ENCODE measurements at regions not wholly inside any gene's neighbourhood (a gene's known extent, or its start where the extent isn't known, plus 50 kb on each side); places are given as distances from the start of the nearest gene placed in this dataset.

DNA sequence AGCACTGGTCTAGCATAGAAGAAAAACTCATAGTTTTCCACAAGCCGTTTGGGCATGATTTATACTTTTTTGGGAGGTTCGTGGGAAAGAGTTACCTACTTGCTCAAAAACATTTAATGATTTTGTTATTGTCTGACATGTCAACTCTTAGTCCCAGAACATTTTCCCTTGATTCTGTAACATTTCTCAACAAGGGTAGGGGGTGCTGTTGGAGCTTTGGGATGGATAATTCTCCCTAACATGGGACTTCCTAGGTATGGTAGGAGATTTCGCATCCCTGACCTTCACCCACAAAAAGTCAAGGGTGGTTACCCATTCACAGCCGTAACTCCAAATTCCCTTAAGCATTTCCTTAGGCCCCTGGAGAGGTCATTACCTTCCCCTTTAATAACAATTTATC is 378.0 kb downstream of the YTHDC2 start:
- Histone ChIP-seq H3K36me3 (ENCODE audit: control insufficient read depth in 1 of 2, insufficient read depth in 2 of 2, low read length in 2 of 2) (no peaks in the 10 kb centered on the region), H3K27ac (ENCODE audit: low read depth, low read length) (no peak overlapping the region), H3K9ac (ENCODE audit: low read length) (no peak overlapping the region), H4K12ac (ENCODE audit: low read depth, low read length) (no peak overlapping the region), H3K27me3 (ENCODE audit: insufficient read depth, low read length) (no peaks in the 10 kb centered on the region), H2BK12ac (ENCODE audit: low read length) (no peak overlapping the region), H3K9me3 (ENCODE audit: insufficient read depth, low read depth, low read length) (no peaks in the 10 kb centered on the region), H4K8ac (ENCODE audit: low read depth, low read length) (no peak overlapping the region), H2BK120ac (ENCODE audit: insufficient read depth, low read length, poor library complexity) (no peak overlapping the region), H4K91ac (ENCODE audit: low read depth, low read length) (no peak overlapping the region), H2AFZ (ENCODE audit: insufficient read depth, low read length, poor library complexity) (no peak overlapping the region), H3K14ac (ENCODE audit: low read length) (no peak overlapping the region), H2BK5ac (ENCODE audit: low read depth, low read length, poor library complexity) (no peak overlapping the region), H3K4me2 (ENCODE audit: low read length) (no peak overlapping the region), H3K4me1 (ENCODE audit: control insufficient read depth in 1 of 2, insufficient read depth in 2 of 2, low read length in 2 of 2) (no peaks in the 10 kb centered on the region), H3K79me2 (ENCODE audit: control insufficient read depth, insufficient read depth, low read length, poor library complexity) (no peaks in the 10 kb centered on the region), H3K23ac (ENCODE audit: low read length) (no peak overlapping the region), H3K4ac (ENCODE audit: low read depth, low read length) (no peak overlapping the region), H3K79me1 (ENCODE audit: low read length) (no peaks in the 10 kb centered on the region), H3K4me3 (ENCODE audit: low read depth, low read length) (no peak overlapping the region), H2AK5ac (ENCODE audit: low read length) (no peak overlapping the region), H3K18ac (ENCODE audit: low read length) (no peak overlapping the region)
- DNase-seq = no peak
- no CpG with 5 or more reads among the region's 4 CpGs for WGBS (ENCODE audit: extremely low coverage, insufficient coverage, insufficient read length)

DNA sequence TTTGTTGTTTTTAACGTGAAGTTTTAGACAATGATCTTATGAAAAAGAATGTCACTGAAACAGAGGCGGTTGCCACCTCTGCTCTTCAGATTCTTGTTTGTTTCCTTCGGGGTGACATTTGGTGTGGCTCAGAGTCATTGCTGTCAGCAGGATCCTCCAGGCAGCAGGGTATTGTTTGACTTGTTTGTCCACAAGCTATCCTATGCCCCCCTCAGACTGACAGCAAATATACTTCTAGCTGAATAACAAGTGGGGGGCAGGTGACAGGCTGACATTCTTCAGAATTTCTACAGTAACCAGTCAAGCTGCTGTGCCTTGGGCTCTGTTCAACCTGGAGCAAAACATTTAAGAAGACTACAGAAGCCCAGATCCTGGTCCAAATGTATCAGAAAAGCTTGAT is 383.3 kb downstream of the YTHDC2 start:
- Histone ChIP-seq H3K23ac (ENCODE audit: low read length) (no peak overlapping the region), H3K4ac (ENCODE audit: low read depth, low read length) (no peak overlapping the region), H3K9me3 (ENCODE audit: insufficient read depth, low read depth, low read length) (no peaks in the 10 kb centered on the region)

DNA sequence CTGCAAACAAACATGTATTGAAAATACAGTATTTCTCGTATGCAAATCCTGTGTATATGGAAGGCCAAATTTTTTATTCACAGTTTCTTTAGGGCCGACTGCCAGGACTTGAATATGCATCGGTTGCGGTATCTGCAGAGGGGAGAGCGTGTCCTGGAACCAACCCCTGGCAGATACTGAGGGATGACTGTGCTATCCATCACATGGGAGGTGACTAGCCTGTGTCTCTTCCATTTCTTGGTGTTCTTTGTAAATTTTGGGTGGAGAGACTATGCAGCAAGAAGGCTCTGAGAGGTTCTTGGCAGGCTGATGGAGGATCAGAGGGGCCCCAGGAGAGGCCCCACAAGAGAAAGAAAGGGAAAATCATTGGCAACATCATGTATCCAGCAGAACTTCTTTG is 384.3 kb downstream of the YTHDC2 start:
- Histone ChIP-seq H3K27me3 (ENCODE audit: insufficient read depth, low read length) (no peaks in the 10 kb centered on the region), H3K4me1 (ENCODE audit: control insufficient read depth in 1 of 2, insufficient read depth in 2 of 2, low read length in 2 of 2) (peaks cover 0 to 4% of the 10 kb centered on the region in 2 experiments), H3K18ac (ENCODE audit: low read length) (no peak overlapping the region), H3K79me1 (ENCODE audit: low read length) (no peaks in the 10 kb centered on the region), H2BK120ac (ENCODE audit: insufficient read depth, low read length, poor library complexity) (no peak overlapping the region), H2BK5ac (ENCODE audit: low read depth, low read length, poor library complexity) (no peak overlapping the region), H3K4me2 (ENCODE audit: low read length) (no peak overlapping the region), H4K12ac (ENCODE audit: low read depth, low read length) (no peak overlapping the region), H3K36me3 (ENCODE audit: control insufficient read depth in 1 of 2, insufficient read depth in 2 of 2, low read length in 2 of 2) (no peaks in the 10 kb centered on the region), H2AK5ac (ENCODE audit: low read length) (no peak overlapping the region), H3K4ac (ENCODE audit: low read depth, low read length) (no peak overlapping the region), H3K9me3 (ENCODE audit: insufficient read depth, low read depth, low read length) (no peaks in the 10 kb centered on the region), H2AFZ (ENCODE audit: insufficient read depth, low read length, poor library complexity) (no peak overlapping the region), H2BK12ac (ENCODE audit: low read length) (no peak overlapping the region), H3K23ac (ENCODE audit: low read length) (no peak overlapping the region), H3K9ac (ENCODE audit: low read length) (no peak overlapping the region), H4K8ac (ENCODE audit: low read depth, low read length) (no peak overlapping the region), H3K79me2 (ENCODE audit: control insufficient read depth, insufficient read depth, low read length, poor library complexity) (no peaks in the 10 kb centered on the region), H3K14ac (ENCODE audit: low read length) (no peak overlapping the region), H4K91ac (ENCODE audit: low read depth, low read length) (no peak overlapping the region), H3K4me3 (ENCODE audit: low read depth, low read length) (no peak overlapping the region), H3K27ac (ENCODE audit: low read depth, low read length) (no peak overlapping the region)
- WGBS (ENCODE audit: extremely low coverage, insufficient coverage, insufficient read length) = no CpG with 5 or more reads among the region's 5 CpGs
- no peak for DNase-seq

More for the DNA sequence above, 383.3 kb downstream of the YTHDC2 start:
- no peak overlapping the region for H4K8ac ChIP-seq (ENCODE audit: low read depth, low read length)
- peaks cover 0 to 4% of the 10 kb centered on the region in 2 experiments for H3K4me1 ChIP-seq (ENCODE audit: control insufficient read depth in 1 of 2, insufficient read depth in 2 of 2, low read length in 2 of 2)
- H2AK5ac ChIP-seq (ENCODE audit: low read length) = no peak overlapping the region
- no peak overlapping the region for H3K27ac ChIP-seq (ENCODE audit: low read depth, low read length)
- H3K36me3 ChIP-seq (ENCODE audit: control insufficient read depth in 1 of 2, insufficient read depth in 2 of 2, low read length in 2 of 2) = no peaks in the 10 kb centered on the region
- H3K9ac ChIP-seq (ENCODE audit: low read length) = no peak overlapping the region
- H4K91ac ChIP-seq (ENCODE audit: low read depth, low read length) = no peak overlapping the region
- no peak overlapping the region for H2BK5ac ChIP-seq (ENCODE audit: low read depth, low read length, poor library complexity)
- no peak overlapping the region for H4K12ac ChIP-seq (ENCODE audit: low read depth, low read length)
- H3K79me2 ChIP-seq (ENCODE audit: control insufficient read depth, insufficient read depth, low read length, poor library complexity) = no peaks in the 10 kb centered on the region
- no peak overlapping the region for H2BK120ac ChIP-seq (ENCODE audit: insufficient read depth, low read length, poor library complexity)
- no peak overlapping the region for H2BK12ac ChIP-seq (ENCODE audit: low read length)
- no peak overlapping the region for H3K4me3 ChIP-seq (ENCODE audit: low read depth, low read length)
- H3K18ac ChIP-seq (ENCODE audit: low read length) = no peak overlapping the region
- no peak overlapping the region for H3K4me2 ChIP-seq (ENCODE audit: low read length)
- no peaks in the 10 kb centered on the region for H3K27me3 ChIP-seq (ENCODE audit: insufficient read depth, low read length)
- no peaks in the 10 kb centered on the region for H3K79me1 ChIP-seq (ENCODE audit: low read length)
- DNase-seq = no peak
- H2AFZ ChIP-seq (ENCODE audit: insufficient read depth, low read length, poor library complexity) = no peak overlapping the region
- no CpG with 5 or more reads among the region's 3 CpGs for WGBS (ENCODE audit: extremely low coverage, insufficient coverage, insufficient read length)
- no peak overlapping the region for H3K14ac ChIP-seq (ENCODE audit: low read length)

DNA sequence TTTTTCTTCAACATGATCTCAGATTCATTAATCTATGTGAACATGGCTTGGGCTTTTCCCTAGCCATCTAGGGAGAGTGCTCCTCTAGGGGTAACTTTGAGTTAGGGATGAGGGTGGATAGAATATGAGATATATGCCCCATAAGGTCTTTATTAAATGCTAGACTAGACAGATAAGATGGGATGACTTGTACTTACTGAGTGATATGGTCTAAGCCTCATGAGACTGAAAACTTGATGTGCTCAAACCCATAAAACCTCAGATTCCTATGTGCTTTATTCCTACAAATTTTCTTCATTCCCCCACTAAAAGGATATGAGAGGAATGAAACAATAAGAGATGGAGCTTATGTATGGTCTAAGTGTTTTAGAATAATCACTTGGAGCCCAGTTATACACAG is 386.6 kb downstream of the YTHDC2 start:
- Histone ChIP-seq H3K79me1 (ENCODE audit: low read length) (no peaks in the 10 kb centered on the region), H3K14ac (ENCODE audit: low read length) (no peak overlapping the region), H3K27me3 (ENCODE audit: insufficient read depth, low read length) (no peaks in the 10 kb centered on the region), H2BK5ac (ENCODE audit: low read depth, low read length, poor library complexity) (no peak overlapping the region), H3K9me3 (ENCODE audit: insufficient read depth, low read depth, low read length) (no peaks in the 10 kb centered on the region), H3K9ac (ENCODE audit: low read length) (no peak overlapping the region), H3K4me2 (ENCODE audit: low read length) (no peak overlapping the region), H3K18ac (ENCODE audit: low read length) (no peak overlapping the region), H3K4me1 (ENCODE audit: control insufficient read depth in 1 of 2, insufficient read depth in 2 of 2, low read length in 2 of 2) (peaks cover 0 to 4% of the 10 kb centered on the region in 2 experiments), H3K79me2 (ENCODE audit: control insufficient read depth, insufficient read depth, low read length, poor library complexity) (no peaks in the 10 kb centered on the region), H2AK5ac (ENCODE audit: low read length) (no peak overlapping the region), H3K36me3 (ENCODE audit: control insufficient read depth in 1 of 2, insufficient read depth in 2 of 2, low read length in 2 of 2) (no peaks in the 10 kb centered on the region), H2AFZ (ENCODE audit: insufficient read depth, low read length, poor library complexity) (no peak overlapping the region), H4K8ac (ENCODE audit: low read depth, low read length) (no peak overlapping the region), H3K23ac (ENCODE audit: low read length) (no peak overlapping the region), H4K12ac (ENCODE audit: low read depth, low read length) (no peak overlapping the region), H3K27ac (ENCODE audit: low read depth, low read length) (no peak overlapping the region), H3K4me3 (ENCODE audit: low read depth, low read length) (no peak overlapping the region), H2BK12ac (ENCODE audit: low read length) (no peak overlapping the region), H3K4ac (ENCODE audit: low read depth, low read length) (no peak overlapping the region), H4K91ac (ENCODE audit: low read depth, low read length) (no peak overlapping the region), H2BK120ac (ENCODE audit: insufficient read depth, low read length, poor library complexity) (no peak overlapping the region)
- no peak for DNase-seq

All from trophoblast cell (in vitro differentiated cells and primary cell).